ENCODE measurements at regions not wholly inside any gene's neighbourhood (a gene's known extent, or its start where the extent isn't known, plus 50 kb on each side); places are given as distances from the start of the nearest gene placed in this dataset.

DNA sequence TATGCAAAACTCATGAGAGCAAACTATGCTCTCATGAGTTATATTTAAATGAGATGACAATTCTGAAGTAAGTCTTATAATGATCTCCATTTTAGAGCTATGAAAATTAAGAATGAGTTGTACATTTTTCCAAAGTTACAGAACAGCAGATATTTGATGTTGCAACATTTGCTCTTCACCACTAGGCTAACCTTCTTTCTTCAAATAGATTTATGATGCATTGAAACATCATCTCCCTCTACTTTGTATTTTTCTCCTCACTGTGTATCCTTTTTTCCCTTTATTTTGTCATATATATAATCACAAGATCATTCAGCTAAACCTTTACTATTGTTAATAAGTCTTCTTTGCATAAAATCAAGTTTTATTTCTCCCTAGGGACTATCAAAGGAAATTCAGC is 497.7 kb upstream of the TYRP1 start:
- TF ChIP-seq, protein P1, sequence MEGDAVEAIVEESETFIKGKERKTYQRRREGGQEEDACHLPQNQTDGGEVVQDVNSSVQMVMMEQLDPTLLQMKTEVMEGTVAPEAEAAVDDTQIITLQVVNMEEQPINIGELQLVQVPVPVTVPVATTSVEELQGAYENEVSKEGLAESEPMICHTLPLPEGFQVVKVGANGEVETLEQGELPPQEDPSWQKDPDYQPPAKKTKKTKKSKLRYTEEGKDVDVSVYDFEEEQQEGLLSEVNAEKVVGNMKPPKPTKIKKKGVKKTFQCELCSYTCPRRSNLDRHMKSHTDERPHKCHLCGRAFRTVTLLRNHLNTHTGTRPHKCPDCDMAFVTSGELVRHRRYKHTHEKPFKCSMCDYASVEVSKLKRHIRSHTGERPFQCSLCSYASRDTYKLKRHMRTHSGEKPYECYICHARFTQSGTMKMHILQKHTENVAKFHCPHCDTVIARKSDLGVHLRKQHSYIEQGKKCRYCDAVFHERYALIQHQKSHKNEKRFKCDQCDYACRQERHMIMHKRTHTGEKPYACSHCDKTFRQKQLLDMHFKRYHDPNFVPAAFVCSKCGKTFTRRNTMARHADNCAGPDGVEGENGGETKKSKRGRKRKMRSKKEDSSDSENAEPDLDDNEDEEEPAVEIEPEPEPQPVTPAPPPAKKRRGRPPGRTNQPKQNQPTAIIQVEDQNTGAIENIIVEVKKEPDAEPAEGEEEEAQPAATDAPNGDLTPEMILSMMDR (IDR thresholded peaks at IDR 0.05; ENCODE audit: extremely low read depth, insufficient read depth, missing control alignments): no peak

DNA sequence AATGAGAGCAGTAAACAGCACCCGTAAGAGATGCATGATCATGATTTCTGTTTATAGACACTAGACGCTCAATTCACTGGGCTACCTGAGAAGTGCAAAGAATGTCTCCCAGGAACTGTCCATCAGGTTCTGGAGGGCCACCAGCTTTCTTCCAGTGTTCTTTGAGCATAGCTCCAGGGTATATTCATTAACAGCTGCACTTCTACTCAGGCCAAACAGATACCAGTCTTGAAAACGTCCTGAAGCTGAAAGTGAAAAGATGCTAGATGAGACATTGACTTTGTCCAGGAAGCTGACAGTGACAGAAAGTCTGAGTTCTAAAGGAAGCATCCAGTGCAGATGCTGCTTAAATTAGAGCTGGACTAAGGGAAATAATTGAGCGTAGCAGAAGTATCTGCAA is 488.7 kb upstream of the TYRP1 start:
- TF ChIP-seq, protein P1 (IDR thresholded peaks at IDR 0.05; ENCODE audit: extremely low read depth, insufficient read depth, missing control alignments): no peak
- in situ Hi-C loops (cut with MboI; ENCODE audit: low pct_unique_long_range_greater_than_20kb, low sequenced_read_pairs, unreplicated experiment): no loop called here
- DNase-seq (ENCODE audit: low spot score): no peak

More for the DNA sequence above, 497.7 kb upstream of the TYRP1 start:
- DNase-seq (ENCODE audit: low spot score): no peak
- in situ Hi-C loops (cut with MboI; ENCODE audit: low pct_unique_long_range_greater_than_20kb, low sequenced_read_pairs, unreplicated experiment): no loop called here

DNA sequence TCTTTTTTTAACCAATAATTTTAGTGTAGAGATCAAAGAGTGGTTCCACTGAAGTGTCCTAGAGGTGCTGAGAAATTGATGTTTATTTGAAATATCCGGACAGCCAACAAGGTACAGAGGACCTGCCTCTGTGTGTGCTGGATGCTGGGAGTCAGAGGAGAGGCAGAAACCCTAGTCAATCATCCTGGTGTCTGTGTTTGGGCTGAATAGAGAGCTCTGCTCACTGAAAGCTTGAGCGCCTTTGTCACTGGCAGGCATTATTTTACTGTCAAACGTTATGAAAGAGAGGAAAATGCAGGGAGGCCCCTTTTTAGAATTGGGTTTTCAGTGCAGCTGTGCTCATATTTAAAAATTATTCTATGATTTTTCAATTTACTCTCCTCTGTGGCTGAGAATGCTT is 480.3 kb upstream of the TYRP1 start:
- in situ Hi-C loops (cut with MboI; ENCODE audit: low pct_unique_long_range_greater_than_20kb, low sequenced_read_pairs, unreplicated experiment): no loop called here
- TF ChIP-seq, protein P1 (IDR thresholded peaks at IDR 0.05; ENCODE audit: extremely low read depth, insufficient read depth, missing control alignments): no peak
- no peak for DNase-seq (ENCODE audit: low spot score)

DNA sequence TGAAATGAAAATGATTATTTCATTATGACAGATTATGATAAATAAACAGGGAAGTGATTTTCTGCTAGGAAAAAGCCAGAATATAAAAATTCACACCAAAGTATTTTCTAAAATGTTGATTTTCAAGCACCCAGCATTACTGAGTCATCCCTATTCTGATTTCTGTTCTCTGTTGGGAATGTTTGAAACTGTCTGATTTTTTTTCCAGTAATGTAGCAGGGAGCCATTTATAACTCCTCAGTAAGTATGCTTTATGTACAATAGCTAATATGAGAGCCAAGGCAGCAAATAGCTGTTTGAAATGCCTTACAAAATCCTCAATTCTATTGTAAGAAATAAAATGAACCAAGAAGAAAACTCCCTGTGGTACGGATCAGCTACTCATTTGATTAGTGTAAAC is 471.7 kb upstream of the TYRP1 start:
- TF ChIP-seq, protein P1 (IDR thresholded peaks at IDR 0.05; ENCODE audit: extremely low read depth, insufficient read depth, missing control alignments): no peak
- in situ Hi-C loops (cut with MboI; ENCODE audit: low pct_unique_long_range_greater_than_20kb, low sequenced_read_pairs, unreplicated experiment): no loop called here
- DNase-seq (ENCODE audit: low spot score): no peak

DNA sequence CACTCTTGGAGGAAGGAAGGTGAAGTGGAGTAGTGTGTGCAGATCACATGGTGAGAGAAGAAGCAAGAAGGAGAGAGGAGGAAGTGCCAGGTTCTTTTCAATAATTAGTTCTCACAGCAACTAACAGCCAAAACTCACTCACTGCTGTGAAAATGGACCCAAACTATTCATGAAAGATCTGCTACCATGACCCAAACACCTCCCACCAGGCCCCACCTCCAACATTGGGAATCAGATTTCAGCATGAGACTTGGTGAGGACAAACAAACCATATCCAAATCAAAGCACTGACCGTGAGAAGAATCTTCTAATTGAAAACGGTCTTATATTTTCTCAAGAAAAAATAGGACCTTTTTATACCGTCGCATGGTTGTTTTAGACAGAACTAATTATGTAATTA is 468.7 kb upstream of the TYRP1 start:
- in situ Hi-C loops (cut with MboI; ENCODE audit: low pct_unique_long_range_greater_than_20kb, low sequenced_read_pairs, unreplicated experiment): no loop called here
- DNase-seq (ENCODE audit: low spot score): no peak
- TF ChIP-seq, protein P1 (IDR thresholded peaks at IDR 0.05; ENCODE audit: extremely low read depth, insufficient read depth, missing control alignments): no peak

DNA sequence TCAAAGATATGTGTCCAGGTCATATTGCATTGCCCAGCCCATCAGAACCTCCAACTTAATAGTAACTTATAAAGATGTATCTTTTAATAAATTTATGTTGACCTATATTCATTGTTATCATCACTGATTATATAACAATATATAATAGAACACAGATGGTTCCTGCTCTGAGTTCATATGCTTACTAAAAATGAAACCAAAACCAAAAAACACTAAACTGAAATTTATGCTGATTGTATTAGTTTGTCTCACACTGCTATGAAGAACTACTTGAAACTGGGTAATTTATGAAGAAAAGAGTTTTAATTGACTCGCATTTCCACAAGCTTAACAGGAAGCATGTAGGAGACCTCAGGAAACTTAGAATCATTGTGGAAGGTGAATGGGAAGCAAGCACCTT is 462.5 kb upstream of the TYRP1 start:
- in situ Hi-C loops (cut with MboI; ENCODE audit: low pct_unique_long_range_greater_than_20kb, low sequenced_read_pairs, unreplicated experiment): no loop called here
- DNase-seq (ENCODE audit: low spot score): no peak
- TF ChIP-seq, protein P1 (IDR thresholded peaks at IDR 0.05; ENCODE audit: extremely low read depth, insufficient read depth, missing control alignments): no peak

DNA sequence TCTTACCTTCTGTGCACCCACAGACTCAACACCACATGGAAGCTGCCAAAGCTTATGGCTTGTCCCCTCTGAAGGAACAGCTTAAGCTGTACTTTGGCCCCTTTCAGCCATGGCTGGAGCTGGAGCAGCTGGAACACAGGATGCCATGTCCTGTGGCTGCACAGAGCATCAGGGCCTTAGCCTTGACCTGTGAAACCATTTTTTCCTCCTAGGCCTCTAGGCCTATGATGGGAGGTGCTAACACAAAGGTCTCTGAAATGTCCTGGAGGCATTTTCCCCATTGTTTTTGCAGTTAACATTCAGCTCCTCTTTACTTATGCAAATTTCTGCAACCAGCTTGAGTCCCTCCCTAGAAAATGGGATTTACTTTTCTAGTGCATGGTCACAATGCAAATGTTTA is 461.4 kb upstream of the TYRP1 start:
- DNase-seq (ENCODE audit: low spot score): no peak
- TF ChIP-seq, protein P1 (IDR thresholded peaks at IDR 0.05; ENCODE audit: extremely low read depth, insufficient read depth, missing control alignments): no peak
- in situ Hi-C loops (cut with MboI; ENCODE audit: low pct_unique_long_range_greater_than_20kb, low sequenced_read_pairs, unreplicated experiment): no loop called here

Data from GM13977 (cell line).